BE2C (cell line): ENCODE measurements at regions not wholly inside any gene's neighbourhood (a gene's known extent, or its start where the extent isn't known, plus 50 kb on each side); places are given as distances from the start of the nearest gene placed in this dataset.

Source experiments
- DNase-seq: peaks from one replicate; pipeline ENCODE4 v3.0.0-alpha.2; 2020
- H3K27me3 ChIP-seq: fragments of 250-450 bp; sonication (Bioruptor Pico); 2 replicates; pipeline ENCODE4 v1.5.1; 2020; ENCODE audit warnings: mild to moderate bottlenecking
- H3K36me3 ChIP-seq: fragments of 250-450 bp; sonication (Bioruptor Pico); 2 replicates; pipeline ENCODE4 v1.5.1; 2020; ENCODE audit warnings: mild to moderate bottlenecking
- H3K4me1 ChIP-seq: fragments of 250-450 bp; sonication (Bioruptor Pico); 2 replicates; pipeline ENCODE4 v1.5.1; 2020
- H3K4me3 ChIP-seq: 2 replicates; pipeline ENCODE4 v1.5.1; 2011; ENCODE audit warnings: low read depth, low read length
- H3K9me3 ChIP-seq: fragments of 250-450 bp; sonication (Bioruptor Pico); 2 replicates; pipeline ENCODE4 v1.5.1; 2020
- TF ChIP-seq, protein P1 (sequence below): IDR thresholded peaks from 2 replicates; pipeline ENCODE4 v1.5.1; 2012; ENCODE audit warnings: mild to moderate bottlenecking, low read depth, low read length

DNA sequence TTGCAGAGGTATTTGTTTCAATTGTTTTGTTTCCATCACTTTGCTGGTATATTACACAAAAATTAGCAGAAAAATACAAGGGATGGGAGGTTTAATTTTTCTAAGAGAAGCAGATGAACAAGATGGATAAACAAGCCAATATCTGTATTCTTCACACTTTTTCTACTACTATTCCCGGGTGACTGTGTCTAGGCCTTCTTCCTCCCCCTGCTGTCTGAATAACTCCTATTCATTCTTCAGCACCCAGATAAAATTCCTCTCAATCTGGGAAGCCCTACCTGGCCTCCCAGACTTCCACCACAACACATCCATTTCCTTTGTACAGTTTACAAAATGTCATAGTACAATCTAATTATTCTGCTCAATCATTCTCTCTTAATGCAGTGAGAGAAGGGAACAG, 666.6 kb upstream of the TENM4 start:
- TF ChIP-seq, protein P1, sequence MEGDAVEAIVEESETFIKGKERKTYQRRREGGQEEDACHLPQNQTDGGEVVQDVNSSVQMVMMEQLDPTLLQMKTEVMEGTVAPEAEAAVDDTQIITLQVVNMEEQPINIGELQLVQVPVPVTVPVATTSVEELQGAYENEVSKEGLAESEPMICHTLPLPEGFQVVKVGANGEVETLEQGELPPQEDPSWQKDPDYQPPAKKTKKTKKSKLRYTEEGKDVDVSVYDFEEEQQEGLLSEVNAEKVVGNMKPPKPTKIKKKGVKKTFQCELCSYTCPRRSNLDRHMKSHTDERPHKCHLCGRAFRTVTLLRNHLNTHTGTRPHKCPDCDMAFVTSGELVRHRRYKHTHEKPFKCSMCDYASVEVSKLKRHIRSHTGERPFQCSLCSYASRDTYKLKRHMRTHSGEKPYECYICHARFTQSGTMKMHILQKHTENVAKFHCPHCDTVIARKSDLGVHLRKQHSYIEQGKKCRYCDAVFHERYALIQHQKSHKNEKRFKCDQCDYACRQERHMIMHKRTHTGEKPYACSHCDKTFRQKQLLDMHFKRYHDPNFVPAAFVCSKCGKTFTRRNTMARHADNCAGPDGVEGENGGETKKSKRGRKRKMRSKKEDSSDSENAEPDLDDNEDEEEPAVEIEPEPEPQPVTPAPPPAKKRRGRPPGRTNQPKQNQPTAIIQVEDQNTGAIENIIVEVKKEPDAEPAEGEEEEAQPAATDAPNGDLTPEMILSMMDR = no peak
- no peaks in the 10 kb centered on the region for H3K36me3 ChIP-seq
- no peaks in the 10 kb centered on the region for H3K4me1 ChIP-seq
- no peaks in the 10 kb centered on the region for H3K9me3 ChIP-seq
- no peaks in the 10 kb centered on the region for H3K27me3 ChIP-seq
- no peak overlapping the region for H3K4me3 ChIP-seq
- DNase-seq = no peak

DNA sequence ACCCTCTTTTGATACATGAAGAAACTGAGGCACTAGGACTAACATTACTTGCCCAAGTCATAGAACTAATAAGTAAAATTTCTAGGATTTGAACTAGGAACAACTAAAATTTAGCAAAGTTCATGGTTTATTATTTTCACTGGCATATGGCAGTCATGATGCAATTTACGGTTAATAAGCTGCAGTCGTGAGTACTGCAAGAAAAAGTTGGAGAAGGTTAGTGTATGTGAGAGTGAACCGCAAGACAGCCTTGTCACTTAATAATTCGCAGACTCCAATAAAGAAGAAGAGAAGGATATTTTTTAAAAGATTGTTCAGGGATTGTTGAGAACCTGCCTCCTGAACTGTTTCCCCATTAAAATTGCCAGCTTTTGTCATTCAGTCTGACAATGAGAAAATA, 663.4 kb upstream of the TENM4 start:
- Histone ChIP-seq H3K4me1 (no peaks in the 10 kb centered on the region), H3K4me3 (no peak overlapping the region), H3K36me3 (no peaks in the 10 kb centered on the region), H3K9me3 (no peaks in the 10 kb centered on the region), H3K27me3 (no peaks in the 10 kb centered on the region)
- no peak for DNase-seq
- TF ChIP-seq, protein P1 = no peak

DNA sequence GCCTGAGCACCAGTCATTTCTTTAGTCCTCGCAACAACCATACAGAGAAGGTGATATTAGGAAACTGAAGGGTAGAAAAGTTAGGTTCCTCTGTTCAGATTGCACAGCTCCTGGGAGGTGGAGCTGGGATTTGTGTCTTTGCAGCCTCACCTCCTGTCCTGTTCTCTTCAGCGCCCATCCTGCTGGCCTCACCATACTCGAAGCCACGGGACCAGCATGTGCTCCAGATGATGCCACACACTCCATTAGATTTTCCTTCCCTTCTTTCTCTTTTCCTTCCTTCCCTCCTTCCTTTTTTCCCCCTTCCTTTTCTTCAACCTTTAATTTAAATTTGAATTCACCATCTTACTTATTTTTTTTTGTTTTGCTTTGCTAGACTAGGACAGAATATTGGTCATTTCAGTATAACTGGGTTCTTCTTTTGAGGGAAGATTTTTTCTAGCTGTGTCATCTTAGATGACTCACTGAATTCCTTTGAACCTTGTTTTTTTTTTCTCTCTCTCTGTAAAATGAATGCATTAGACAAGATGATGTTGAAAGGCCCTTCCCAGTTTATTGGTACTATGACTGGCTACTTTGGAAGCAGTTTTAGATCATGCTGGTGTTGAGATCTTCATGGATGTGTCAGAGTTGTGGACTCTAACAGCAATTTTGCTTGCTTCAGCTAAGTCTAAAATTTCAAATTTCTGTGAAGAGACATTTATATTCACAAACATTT, 662.5 kb upstream of the TENM4 start:
- TF ChIP-seq, protein P1 = no peak
- no peak for DNase-seq
- no peak overlapping the region for H3K4me3 ChIP-seq

DNA sequence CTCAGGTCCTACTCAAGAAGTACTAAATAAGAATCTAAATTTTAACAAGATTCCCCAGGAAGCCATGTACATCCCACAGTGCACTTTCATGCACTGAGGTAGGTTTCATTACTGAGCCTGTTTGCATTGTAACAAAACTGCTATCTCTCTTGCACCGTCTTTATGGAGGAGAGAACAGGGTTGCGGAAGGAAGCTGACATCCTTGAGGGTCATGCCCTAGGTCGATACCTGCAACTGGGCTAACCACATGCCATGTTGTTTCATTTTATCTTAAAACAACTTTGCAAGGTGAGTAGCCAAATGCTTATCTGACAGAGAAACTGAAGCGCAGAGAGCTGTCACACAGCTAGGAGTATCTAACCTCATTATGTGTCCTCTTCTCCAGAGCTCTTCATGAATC, 656.3 kb upstream of the TENM4 start:
- Histone ChIP-seq H3K4me1 (no peaks in the 10 kb centered on the region), H3K36me3 (no peaks in the 10 kb centered on the region), H3K4me3 (no peak overlapping the region), H3K9me3 (no peaks in the 10 kb centered on the region), H3K27me3 (no peaks in the 10 kb centered on the region)
- DNase-seq = no peak
- TF ChIP-seq, protein P1 = no peak

More for the DNA sequence above, 662.5 kb upstream of the TENM4 start:
- Histone ChIP-seq H3K4me1 (no peaks in the 10 kb centered on the region), H3K27me3 (no peaks in the 10 kb centered on the region), H3K9me3 (no peaks in the 10 kb centered on the region), H3K36me3 (no peaks in the 10 kb centered on the region)

DNA sequence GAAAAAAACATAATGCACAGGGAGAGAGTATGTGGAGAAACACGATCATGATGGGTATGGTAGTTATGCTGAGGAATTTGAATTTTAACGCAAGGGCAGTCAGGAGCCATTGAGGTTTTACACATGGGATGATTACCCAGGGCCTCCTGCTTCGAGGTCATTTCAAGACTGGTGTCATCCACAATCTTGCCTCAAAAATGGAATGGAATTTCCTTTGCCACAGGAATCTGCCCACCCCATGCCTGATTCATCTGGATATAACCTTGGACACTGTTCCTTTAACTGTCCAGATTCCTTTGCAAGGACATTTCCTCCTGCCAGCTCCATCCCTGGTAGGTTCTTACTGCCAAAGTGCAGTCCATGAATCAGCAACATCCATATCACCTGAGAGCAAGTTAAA, 655.9 kb upstream of the TENM4 start:
- no peak for DNase-seq
- Histone ChIP-seq H3K36me3 (no peaks in the 10 kb centered on the region), H3K4me1 (no peaks in the 10 kb centered on the region), H3K27me3 (no peaks in the 10 kb centered on the region), H3K9me3 (no peaks in the 10 kb centered on the region), H3K4me3 (no peak overlapping the region)
- TF ChIP-seq, protein P1 = no peak

DNA sequence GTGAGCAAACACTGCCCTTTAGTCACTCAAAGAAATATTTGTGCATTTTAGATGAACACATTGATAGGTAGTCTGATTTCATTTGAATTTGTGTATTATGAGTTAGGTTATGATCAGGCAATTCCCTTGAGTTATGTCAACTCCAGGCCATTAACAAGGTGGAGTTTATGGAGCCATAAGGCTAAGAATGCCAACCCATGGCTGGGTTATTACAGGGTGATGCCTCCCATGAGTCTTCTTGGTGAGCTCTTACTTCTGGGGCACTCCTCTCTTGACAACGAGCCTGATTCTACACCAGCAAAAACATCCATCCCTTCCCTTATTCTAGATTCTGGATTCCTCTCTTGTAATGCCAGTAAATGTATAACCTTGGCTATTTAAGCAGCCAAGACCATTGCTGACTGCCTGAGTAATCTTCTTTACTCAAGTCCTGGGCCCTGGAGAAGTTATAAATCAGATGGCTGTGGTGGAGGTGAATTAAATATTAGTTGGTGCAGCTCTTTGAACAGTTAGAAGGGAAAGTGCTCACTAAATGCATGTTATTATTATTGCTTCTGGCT, 645.7 kb upstream of the TENM4 start:
- no peak for DNase-seq
- no peaks in the 10 kb centered on the region for H3K27me3 ChIP-seq
- no peaks in the 10 kb centered on the region for H3K36me3 ChIP-seq
- H3K4me3 ChIP-seq = no peak overlapping the region
- H3K4me1 ChIP-seq = no peaks in the 10 kb centered on the region
- H3K9me3 ChIP-seq = no peaks in the 10 kb centered on the region
- TF ChIP-seq, protein P1 = no peak
